HG02870 (cell line): ENCODE measurements at regions not wholly inside any gene's neighbourhood (a gene's known extent, or its start where the extent isn't known, plus 50 kb on each side); places are given as distances from the start of the nearest gene placed in this dataset.
"Not testable (repeated sequence)": the region's sequence is repeated elsewhere in the genome, so short reads cannot be mapped to it uniquely, and the experiment has no call there.

Source experiments
- ATAC-seq: cut with Tn5 transposase; IDR thresholded peaks from one replicate; pipeline ENCODE4 v1.9.1; 2021; ENCODE audit warnings: mild to moderate bottlenecking, moderate library complexity; ENCODE audit not compliant: unreplicated experiment

DNA sequence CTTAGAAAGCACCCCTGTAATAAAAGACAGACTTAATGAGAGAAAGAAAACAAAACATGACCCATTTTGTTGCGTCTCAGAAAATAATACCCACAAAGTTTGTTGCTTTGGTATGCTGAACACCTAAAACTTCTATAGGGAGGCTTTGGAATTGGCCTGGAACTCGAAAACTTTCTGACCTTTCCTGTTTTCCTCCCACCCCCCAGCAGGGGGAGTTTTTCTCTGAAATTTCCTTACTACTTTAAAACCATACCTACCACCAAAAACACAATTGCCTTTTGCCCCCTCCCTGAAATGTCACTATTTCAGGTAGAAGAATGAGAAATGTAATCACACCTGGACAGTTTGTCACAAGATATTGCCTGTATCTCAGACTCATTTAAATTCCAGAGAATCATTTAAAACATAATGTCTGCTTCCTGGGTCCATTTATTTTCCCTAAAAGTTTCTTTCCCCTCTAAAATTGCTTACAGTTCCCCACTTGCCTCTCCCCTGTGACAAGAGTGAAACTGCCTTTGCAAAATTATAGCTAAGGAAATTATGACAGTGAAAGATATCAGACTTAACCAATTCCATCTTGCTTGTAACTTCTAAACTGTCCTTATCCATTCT is 2700.2 kb downstream of the PCDH9 start:
- ATAC-seq = no peak

DNA sequence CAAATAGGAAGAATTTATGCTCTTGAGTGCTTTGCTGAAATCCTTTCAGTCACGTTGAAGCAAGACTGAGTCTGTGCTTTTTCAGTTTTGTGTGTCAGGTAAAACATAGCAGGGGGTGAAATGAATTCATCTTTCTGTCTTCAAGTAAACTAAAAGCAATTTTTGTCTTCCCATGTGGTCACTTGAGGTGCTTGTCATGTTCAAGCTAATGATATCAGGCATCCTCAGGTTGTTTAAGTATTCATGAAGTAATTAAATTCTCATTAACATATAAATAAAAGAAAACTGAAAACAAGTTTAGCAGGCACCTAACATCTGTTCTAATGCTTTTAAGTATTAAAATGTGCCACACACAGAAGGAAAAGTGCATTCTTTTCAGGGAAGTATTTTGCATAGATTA is 2701.3 kb downstream of the PCDH9 start:
- ATAC-seq = no peak

DNA sequence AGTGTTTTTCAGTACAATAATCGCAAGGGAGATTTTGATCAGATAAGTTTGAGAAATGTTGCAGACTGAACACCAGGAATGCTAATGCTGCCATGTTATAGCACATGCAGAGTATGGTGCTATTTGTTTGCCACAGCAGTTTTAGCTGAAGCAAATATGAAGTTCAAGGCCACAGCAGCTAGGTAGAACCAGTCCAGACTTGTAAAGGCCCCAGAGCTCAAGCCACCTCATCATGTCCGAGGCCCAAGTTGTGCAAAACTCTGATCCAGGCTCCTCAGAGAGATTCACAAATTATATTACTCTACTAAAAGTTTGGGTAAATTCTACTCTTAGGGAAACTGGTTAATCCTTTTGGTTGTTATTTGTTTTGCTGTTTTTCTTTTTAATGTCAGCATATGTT is 2702.6 kb downstream of the PCDH9 start:
- no peak for ATAC-seq

DNA sequence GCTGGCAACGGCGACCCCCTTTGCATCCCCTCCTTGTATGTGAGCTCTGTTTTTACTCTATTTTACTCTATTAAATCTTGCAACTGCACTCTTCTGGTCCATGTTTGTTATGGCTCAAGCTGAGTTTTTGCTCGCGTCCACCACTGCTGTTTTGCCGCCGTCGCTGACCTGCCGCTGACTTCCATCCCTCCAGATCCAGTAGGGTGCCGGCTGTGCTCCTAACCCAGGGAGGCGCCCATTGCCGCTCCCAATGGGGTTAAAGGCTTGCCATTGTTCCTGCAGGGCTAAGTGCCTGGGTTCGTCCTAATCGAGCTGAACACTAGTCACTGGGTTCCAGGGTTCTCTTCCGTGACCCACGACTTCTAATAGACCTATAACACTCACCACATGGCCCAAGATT is 2704.4 kb downstream of the PCDH9 start:
- no peak for ATAC-seq

DNA sequence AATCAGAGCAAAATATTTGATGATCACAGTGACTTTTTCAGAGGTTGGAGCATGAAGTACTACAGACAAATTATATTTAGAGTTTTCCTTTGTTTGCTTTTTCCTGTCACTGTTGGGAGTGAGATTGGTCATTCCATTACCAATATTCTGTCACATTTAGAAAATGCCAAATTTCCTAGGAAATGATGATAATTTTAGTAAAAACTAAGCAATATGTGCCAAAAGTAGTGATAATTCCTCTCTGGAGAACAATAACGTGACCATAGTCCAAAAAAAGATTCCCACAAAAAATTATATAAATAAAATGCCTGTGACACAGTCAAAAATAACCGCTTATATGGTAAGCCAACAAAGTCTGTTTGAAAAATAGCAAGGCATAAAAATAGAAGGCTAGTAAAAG is 2719.4 kb downstream of the PCDH9 start:
- no peak for ATAC-seq

DNA sequence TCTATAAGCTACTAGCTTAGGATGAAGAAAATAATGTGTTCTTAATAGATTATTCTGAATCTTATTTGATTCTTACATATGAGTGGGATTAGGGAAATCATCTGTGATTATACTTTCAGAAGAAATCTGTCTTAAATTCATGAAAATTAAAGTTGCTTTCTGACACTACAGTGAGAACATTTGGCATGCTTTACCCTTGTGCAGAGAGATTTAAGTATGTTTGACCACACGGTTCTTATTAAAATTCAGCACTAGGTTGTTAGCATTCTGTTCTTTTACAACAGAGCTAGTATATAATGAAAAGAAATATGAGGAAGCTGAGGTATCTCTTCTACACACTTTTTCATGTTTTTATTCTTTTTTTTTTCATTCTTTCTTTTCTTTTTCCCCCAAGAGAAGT is 2723.9 kb downstream of the PCDH9 start:
- no peak for ATAC-seq

DNA sequence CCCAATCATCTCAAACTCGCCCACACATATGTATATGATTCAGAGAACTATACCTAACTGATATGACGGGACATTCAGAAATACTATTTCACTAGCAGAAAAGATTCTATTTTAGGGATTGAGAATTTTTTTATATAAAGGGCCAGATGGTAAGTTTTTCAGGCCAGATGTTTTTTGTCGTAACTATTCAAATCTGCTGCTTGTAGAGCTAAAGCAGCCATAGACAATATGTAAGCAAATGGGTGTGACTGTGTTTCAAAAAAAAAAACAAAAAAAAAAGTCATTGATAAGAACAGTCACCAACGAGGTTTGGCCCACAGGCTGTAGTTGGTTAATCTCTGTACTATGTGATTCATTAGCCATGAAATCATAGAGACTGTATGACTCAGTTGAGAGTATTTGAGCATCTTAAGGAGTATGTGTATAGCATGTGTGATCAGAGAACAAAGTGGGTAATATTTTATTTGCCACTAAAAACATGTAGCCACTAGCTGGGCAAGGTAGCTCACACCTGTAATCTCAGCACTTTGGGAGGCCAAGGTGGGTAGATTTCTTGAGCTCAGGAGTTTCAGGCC is 2724.7 kb downstream of the PCDH9 start:
- no peak for ATAC-seq

DNA sequence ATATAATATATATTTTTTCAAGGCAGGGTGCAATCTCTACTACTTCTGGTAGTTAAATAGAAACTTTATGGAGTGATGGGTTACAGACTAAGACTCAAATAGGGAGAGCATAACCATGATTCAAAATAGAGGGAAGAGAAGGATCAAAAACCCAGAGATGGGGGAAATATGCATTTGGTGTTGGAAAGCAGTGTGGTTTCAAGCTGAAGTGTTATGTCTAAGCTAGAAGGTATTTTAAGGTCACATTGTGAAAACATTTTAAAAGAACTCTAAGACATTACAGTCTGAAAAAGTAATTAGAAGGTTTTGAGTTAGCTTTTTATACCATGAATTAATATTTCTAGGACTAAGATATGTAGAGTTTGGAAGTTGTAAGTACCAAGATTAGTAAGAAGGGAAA is 2741.4 kb downstream of the PCDH9 start:
- no peak for ATAC-seq

DNA sequence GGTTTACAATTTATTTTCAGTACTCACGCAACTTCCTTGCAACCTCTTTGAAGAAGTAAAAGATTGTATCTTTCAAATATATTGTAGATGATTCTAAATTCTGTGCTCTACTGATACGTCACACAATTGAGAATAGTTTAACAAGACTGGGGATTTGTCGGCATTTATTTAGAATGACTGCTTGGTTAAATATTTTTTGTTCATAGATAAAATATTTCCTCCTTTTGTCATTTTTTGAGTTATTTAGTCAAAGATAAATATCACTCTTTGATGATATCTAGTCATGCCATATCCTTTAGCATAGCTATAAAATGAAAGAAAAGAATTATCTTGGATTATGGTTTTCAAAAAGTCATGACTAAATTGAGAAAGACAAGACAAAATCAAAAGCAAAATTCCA is 2747.8 kb downstream of the PCDH9 start:
- no peak for ATAC-seq

DNA sequence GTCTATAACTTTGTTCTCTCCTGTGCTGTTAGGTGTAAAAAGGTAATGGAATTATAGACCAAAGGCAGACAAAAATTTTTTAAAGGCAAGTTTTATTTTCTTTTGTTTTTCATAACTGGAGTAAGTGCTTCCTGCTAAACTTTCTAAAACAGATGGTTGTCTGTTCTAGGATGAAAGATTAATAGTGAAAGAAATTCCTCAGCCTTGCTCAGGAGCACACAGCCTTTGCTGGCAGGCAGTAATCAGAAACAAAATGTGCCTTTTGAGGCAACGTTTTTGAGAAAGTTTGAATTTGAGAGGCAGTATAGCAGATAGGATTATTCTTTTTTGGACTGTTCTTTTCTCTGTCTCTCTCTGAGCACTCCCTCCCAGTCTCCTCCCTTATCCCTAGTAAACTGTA is 2749.5 kb downstream of the PCDH9 start:
- no peak for ATAC-seq

DNA sequence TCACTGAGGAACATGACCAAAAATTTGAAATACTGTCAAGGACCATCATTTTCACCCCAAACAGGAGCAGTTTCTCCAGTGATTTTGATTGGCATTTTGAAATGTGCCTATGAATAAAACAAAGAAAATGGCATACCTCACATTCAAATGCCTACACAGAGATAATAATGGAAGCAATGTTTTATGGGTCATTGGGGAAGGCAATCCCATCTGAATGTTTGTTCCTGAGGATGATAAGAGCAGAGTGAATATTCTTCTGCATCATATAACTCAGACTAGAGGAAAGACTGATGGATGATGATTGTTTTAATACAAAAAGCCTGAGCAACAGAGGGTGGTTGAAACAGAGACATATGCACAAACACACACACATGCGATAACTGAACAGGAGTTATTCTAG is 2749.9 kb downstream of the PCDH9 start:
- no peak for ATAC-seq

DNA sequence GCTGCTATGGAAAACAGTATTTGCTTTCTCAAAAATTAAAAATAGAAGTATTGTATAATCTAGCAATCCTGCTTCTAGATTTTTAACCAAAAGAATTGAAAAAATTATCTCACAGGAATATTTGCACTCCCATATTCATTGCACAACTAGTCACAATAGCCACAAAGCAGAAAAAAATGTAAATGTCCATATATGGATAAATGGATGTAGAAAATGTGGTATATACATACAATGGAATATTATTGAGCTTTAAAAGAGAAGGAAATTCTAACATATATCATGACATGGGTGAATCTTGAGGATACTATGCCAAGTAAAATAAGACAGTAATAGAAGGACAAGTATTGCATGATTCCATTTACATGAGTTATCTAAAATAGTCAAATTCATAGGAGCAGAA is 2753.0 kb downstream of the PCDH9 start:
- ATAC-seq = no peak

DNA sequence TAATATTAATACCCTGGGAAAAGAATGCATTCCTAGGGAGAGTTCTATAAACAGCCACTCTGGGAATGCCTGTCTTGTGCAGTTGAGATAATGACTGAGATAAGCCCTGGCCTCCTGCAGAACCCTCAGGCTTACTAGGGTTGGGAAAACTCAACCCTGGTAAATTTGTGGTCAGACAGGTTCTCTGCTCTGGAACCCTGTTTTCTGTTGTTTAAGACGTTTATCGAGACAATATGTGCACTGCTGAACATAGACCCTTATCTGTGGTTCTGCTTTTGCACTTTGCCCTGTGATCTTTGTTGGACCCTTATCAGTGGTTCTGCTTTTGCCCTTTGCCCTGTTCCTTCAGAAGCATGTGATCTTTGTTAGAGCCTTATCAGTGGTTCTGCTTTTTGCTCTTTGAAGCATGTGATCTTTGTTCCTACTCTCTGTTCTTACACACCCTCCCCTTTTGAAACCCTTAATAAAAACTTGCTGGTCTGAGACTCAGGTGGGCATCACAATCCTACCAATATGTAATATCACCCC is 2754.0 kb downstream of the PCDH9 start:
- not testable (repeated sequence) for ATAC-seq

DNA sequence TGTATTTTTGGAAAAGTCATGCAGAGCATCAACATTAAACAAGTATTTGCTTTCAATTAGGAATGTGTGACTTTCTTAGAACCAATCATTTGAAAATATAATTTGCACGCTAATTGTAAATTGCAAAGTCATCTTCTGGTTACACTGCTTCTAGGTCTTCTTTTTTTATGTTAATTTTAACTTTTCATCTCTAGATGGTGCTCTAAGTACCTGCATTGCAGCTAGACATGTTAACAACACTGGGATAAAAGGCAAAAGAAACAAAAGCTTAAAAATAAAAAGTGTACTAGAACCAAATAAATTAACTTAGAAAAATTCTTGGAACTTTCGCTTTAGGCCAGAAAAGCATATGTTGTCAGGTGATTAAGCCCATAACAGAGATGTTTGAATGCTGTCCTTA is 2758.2 kb downstream of the PCDH9 start:
- no peak for ATAC-seq

DNA sequence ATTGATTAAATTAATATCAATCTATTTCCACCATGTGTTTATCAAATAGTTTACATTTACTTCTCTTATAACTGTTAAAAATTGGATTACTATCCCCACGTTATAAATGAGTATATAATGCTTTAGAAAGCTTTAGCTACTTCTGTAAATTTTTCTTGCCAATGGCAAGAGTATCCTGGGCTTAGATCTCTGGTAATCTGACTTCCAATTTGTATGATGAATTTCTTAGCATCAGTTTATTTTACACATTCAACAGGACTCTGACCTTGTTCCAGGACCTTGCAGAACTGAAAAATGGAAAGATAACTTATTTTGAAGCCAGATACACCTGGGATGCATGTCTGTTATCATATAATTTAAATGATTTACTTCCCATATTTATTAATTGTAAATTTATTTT is 2759.4 kb downstream of the PCDH9 start:
- no peak for ATAC-seq

DNA sequence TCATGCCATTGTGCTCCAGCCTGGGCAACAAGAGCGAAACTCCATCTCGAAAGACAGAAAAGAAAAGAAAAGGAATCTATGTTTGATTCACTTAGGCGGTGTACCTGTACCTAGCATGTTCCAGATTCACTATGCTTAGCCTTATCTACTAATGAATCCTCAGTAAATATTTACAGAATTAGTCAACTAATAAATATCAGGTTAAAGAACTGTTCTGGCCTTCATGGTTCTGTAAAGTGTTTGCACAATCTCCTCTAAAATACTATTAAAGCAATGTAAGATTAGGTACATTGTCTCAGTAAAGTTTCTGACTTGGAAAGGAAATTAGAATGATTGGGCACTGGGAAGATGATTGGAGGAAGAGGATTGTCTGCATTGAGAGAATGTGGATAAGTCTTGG is 2770.4 kb downstream of the PCDH9 start:
- no peak for ATAC-seq

DNA sequence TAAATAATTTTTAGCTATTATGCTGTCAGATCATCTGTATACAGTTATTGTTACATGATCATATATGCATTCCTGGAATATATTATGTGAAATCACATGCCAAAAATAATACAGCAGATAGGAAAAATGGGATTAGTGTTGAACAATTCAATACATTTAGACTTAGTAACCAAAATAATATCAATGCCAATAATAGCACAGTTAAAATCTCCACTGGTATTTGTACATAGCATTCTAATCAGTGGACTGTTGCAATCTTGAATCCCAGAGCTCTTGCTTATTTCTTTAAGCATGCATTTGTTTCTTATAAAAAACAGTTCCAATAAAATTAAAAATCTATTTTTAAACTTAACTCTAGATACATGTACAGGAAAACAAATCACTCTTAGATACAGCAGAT is 2772.2 kb downstream of the PCDH9 start:
- no peak for ATAC-seq

DNA sequence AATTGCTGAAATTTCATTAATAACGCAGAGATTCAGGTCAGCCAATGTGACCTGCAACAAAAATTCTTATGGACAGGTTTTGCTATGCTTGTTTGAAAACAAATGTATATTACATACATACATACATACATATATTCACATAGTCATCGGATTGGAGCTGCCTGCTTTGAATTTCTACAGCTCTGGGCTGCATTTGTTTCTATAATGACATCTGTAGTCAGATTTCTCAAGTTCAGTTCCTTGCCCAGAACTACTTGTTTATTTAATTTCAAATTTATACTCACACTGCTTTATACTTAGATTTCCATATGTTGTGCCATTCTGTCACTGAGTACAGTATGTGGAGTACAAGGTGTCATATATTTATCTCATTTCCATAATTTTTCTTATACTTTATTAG is 2775.0 kb downstream of the PCDH9 start:
- no peak for ATAC-seq

DNA sequence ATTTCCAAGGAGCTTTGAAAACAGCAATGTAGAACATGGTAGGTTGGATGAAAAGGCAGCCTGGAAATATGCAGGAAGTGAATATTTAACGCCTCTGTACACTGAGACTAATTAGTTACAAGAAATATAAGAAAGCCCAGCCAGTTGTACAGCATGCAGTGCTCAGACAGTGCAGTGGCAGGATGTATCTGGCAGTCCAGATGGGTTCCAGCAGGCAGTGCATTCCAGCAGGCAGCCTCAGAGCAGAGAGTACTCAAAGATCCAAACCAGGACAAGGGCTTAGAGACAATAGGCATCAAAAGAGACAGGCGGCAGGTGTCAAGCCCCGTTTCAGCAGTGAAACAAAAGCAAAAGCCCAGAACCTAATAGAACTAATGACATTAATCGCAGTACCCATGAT is 2776.3 kb downstream of the PCDH9 start:
- no peak for ATAC-seq

DNA sequence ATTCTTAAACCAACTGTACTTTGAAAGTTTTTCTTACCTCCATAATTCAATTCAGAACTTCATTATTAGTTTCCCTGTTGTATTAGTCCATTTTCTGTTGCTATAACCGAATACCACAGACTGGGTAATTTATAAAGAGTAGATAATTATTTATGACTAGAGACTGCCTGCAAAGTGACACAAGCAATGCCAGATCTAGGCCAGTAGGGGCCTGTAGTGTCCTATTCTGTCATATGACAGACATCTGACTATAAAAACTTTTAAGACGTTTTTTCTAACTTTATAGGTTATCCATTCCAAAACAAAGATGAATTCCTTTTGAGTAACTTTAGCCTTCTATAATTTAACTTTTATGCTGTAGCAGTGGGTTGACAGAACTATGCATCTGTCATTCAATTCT is 2783.8 kb downstream of the PCDH9 start:
- no peak for ATAC-seq

DNA sequence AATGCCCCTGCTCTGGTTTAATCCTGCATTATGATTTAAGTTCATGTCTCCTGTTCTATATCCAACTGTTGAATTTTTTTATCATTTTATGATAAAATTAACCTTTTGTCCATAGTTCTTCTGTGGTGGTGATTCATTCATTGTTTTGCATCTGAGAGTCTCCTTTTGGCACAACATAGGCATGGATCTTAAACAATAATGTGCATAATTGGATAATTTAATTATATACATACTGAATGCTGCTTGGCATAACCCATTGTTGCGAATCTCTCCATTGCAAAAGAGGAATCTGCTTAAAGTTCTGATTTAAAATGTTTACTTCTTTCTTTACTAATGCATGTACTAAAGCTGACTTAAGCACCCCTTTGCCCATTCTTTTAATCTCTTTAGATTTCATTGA is 2788.4 kb downstream of the PCDH9 start:
- ATAC-seq = no peak

DNA sequence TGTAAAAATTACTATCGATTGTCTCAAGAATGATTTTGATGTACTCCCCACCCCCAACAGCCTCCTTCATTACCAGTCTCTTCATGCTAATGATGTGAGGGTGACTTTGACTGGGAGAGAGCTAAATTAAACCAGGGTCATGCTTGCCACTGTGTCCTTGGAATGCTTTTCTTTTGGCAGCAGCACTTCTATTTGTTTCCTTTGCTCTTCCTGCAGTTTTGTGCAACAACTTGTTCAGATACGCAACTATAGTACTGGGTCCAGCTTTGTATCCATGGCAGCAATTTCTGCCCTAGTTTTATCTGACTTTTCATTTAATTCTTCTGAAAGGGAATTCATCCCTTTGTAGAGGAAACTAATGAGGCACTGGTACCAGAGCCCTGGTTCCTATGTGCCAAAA is 2792.1 kb downstream of the PCDH9 start:
- no peak for ATAC-seq

DNA sequence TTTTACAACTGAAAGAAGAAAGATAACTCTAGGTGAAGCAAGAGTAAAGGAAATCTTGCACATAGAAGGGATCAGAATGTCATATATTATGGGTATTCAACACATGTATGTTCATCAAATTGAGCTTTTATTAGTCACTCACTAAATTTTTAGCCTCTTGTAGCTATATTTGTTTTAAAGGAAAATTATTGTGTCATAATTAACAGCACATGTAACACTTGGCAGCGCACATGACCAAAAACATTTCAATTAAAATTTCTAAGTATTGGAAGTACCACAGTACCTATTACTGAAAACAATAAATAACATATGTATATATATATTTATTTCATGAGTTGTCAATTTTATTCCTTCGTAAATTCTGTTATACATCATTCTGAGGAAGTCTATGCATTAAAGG is 2800.4 kb downstream of the PCDH9 start:
- ATAC-seq = no peak
